IMR-90 (cell line): ENCODE measurements at regions not wholly inside any gene's neighbourhood (a gene's known extent, or its start where the extent isn't known, plus 50 kb on each side); places are given as distances from the start of the nearest gene placed in this dataset.

ENCODE experiments used
- ATAC-seq: fragments of 200-7000 bp; cut with Tn5 transposase; 2 replicates; pipeline ENCODE4 v1.9.1; 2020; ENCODE audit warnings: low read depth, mild to moderate bottlenecking, moderate library complexity
- BruUV-seq: library from RNA; stranded (reverse); fragments of 400-500 nt; replicated peaks from 2 replicates; lab custom pipeline; 2021; lab: Mats Ljungman, UMichigan
- CTCF ChIA-PET: fragments of 300-600 bp; formaldehyde crosslinking; extraction: SDS; loops from one replicate; lab custom pipeline; 2021; ENCODE audit warnings: antibody characterized with exemption; lab: Yijun Ruan, JAX
- POLR2A ChIA-PET: fragments of 300-600 bp; sonication (Branson Sonifier 250); formaldehyde crosslinking; loops from one replicate; lab custom pipeline; 2022; ENCODE audit warnings: antibody characterized with exemption; ENCODE audit not compliant: unreplicated experiment; lab: Charles Lee
- DNase-seq: peaks from one replicate; pipeline ENCODE4 v3.0.0; 2013
- H2AFZ ChIP-seq: replicated peaks from 2 replicates; pipeline ENCODE3; 2013; ENCODE audit warnings: low read length, mild to moderate bottlenecking; ENCODE audit not compliant: poor library complexity
- H2AK5ac ChIP-seq: 2 replicates; pipeline ENCODE4 v1.6.1; 2013; ENCODE audit warnings: low read depth, low read length, inconsistent platforms
- H2AK9ac ChIP-seq: replicated peaks from 2 replicates; pipeline ENCODE3; 2013; ENCODE audit warnings: mild to moderate bottlenecking, low read depth, low read length, moderate library complexity; ENCODE audit not compliant: poor library complexity
- H2BK120ac ChIP-seq: 2 replicates; pipeline ENCODE4 v1.6.1; 2013; ENCODE audit warnings: low read depth, low read length, inconsistent platforms
- H2BK15ac ChIP-seq: 3 replicates; pipeline ENCODE4 v1.6.1; 2013; ENCODE audit warnings: low read depth, low read length, inconsistent platforms
- H2BK20ac ChIP-seq: 2 replicates; pipeline ENCODE4 v1.6.1; 2013; ENCODE audit warnings: low read depth, mild to moderate bottlenecking, inconsistent platforms, low read length, moderate library complexity
- H2BK5ac ChIP-seq: 2 replicates; pipeline ENCODE4 v1.6.1; 2013; ENCODE audit warnings: mild to moderate bottlenecking, low read depth, low read length, inconsistent platforms; ENCODE audit not compliant: poor library complexity, severe bottlenecking
- H3K14ac ChIP-seq: replicated peaks from 2 replicates; pipeline ENCODE4 v1.6.1; 2013; ENCODE audit warnings: low read depth, low read length, inconsistent platforms
- H3K18ac ChIP-seq: 2 replicates; pipeline ENCODE4 v1.6.1; 2013; ENCODE audit warnings: low read depth, low read length, control low read depth
- H3K23ac ChIP-seq: 2 replicates; pipeline ENCODE4 v1.6.1; 2013; ENCODE audit warnings: low read depth, low read length, inconsistent platforms
- H3K27ac ChIP-seq: 2 replicates; pipeline ENCODE4 v1.5.1; 2013; ENCODE audit warnings: mild to moderate bottlenecking, control low read depth, low read length; ENCODE audit not compliant: insufficient read depth
- H3K27me3 ChIP-seq: 2 replicates; pipeline ENCODE4 v1.6.1; 2013; ENCODE audit warnings: low read length; ENCODE audit not compliant: control insufficient read depth, insufficient read depth
- H3K36me3 ChIP-seq: 2 replicates; pipeline ENCODE4 v1.6.1; 2013; ENCODE audit warnings: low read length, mixed read lengths; ENCODE audit not compliant: control insufficient read depth, insufficient read depth
- H3K4ac ChIP-seq: 2 replicates; pipeline ENCODE4 v1.6.1; 2013; ENCODE audit warnings: low read depth, low read length, inconsistent platforms
- H3K4me1 ChIP-seq: 2 replicates; pipeline ENCODE4 v1.6.1; 2013; ENCODE audit warnings: low read length, mixed read lengths; ENCODE audit not compliant: control insufficient read depth, insufficient read depth
- H3K4me2 ChIP-seq: 2 replicates; pipeline ENCODE4 v1.6.1; 2013; ENCODE audit warnings: low read depth, mild to moderate bottlenecking, control low read depth, low read length, moderate library complexity
- H3K4me3 ChIP-seq: 2 replicates; pipeline ENCODE4 v1.5.1; 2013; ENCODE audit warnings: low read depth, mild to moderate bottlenecking, control low read depth, low read length, moderate library complexity; ENCODE audit not compliant: insufficient read depth
- H3K56ac ChIP-seq: 2 replicates; pipeline ENCODE4 v1.6.1; 2013; ENCODE audit warnings: low read length, inconsistent platforms; ENCODE audit not compliant: insufficient read depth; ENCODE audit errors: extremely low read depth
- H3K79me1 ChIP-seq, 2 experiments: 2 replicates each; pipeline ENCODE4 v1.6.1; 2013; ENCODE audit warnings: low read length in 2 of 2, inconsistent platforms in 1 of 2, low read depth in 1 of 2
- H3K9ac ChIP-seq: 2 replicates; pipeline ENCODE4 v1.6.1; 2013; ENCODE audit warnings: low read depth, low read length, control low read depth
- H3K9me1 ChIP-seq: 2 replicates; pipeline ENCODE4 v1.6.1; 2013; ENCODE audit warnings: low read length, inconsistent platforms; ENCODE audit not compliant: insufficient read depth
- H3K9me3 ChIP-seq: 2 replicates; pipeline ENCODE4 v1.6.1; 2013; ENCODE audit warnings: low read length; ENCODE audit not compliant: control insufficient read depth, insufficient read depth
- H4K20me1 ChIP-seq: 2 replicates; pipeline ENCODE4 v1.6.1; 2013; ENCODE audit warnings: low read length, inconsistent platforms; ENCODE audit not compliant: insufficient read depth
- H4K5ac ChIP-seq: 2 replicates; pipeline ENCODE4 v1.6.1; 2013; ENCODE audit warnings: mild to moderate bottlenecking, low read depth, low read length, control low read depth
- H4K8ac ChIP-seq, 2 experiments: 2 replicates each; pipeline ENCODE4 v1.6.1; 2013; ENCODE audit warnings: low read depth in 2 of 2, low read length in 2 of 2, control low read depth in 1 of 2, inconsistent platforms in 1 of 2
- H4K91ac ChIP-seq: 2 replicates; pipeline ENCODE4 v1.6.1; 2013; ENCODE audit warnings: low read depth, low read length, inconsistent platforms; ENCODE audit not compliant: insufficient read depth
- BHLHE40 ChIP-seq: fragments of 150-350 bp; IDR thresholded peaks from 2 replicates; pipeline ENCODE4 v1.6.1; 2016; ENCODE audit warnings: mild to moderate bottlenecking, low read depth, low read length
- CEBPB ChIP-seq: IDR thresholded peaks from 2 replicates; pipeline ENCODE4 v1.6.1; 2012; ENCODE audit warnings: low read depth, low read length, improper control_type of control experiment
- CHD1 ChIP-seq: IDR thresholded peaks from 2 replicates; pipeline ENCODE4 v1.6.1; 2012; ENCODE audit warnings: low read depth, low read length, improper control_type of control experiment
- FOS ChIP-seq: fragments of 150-350 bp; IDR thresholded peaks from 2 replicates; pipeline ENCODE4 v1.6.1; 2016; ENCODE audit warnings: low read depth, low read length
- MAFK ChIP-seq: IDR thresholded peaks from 2 replicates; pipeline ENCODE4 v1.6.1; 2012; ENCODE audit warnings: low read depth, low read length, improper control_type of control experiment
- MAZ ChIP-seq: IDR thresholded peaks from 2 replicates; pipeline ENCODE4 v1.6.1; 2012; ENCODE audit warnings: low read depth, mild to moderate bottlenecking, low read length, improper control_type of control experiment, moderate library complexity, borderline replicate concordance
- MXI1 ChIP-seq: IDR thresholded peaks from 2 replicates; pipeline ENCODE4 v1.6.1; 2012; ENCODE audit warnings: low read depth, mild to moderate bottlenecking, low read length, moderate library complexity, borderline replicate concordance
- NFE2L2 ChIP-seq: fragments of 150-350 bp; IDR thresholded peaks from 2 replicates; pipeline ENCODE4 v1.6.1; 2016; ENCODE audit warnings: low read depth, mild to moderate bottlenecking, low read length
- POLR2A ChIP-seq: IDR thresholded peaks from 2 replicates; pipeline ENCODE4 v1.6.1; 2012; ENCODE audit warnings: mild to moderate bottlenecking, low read depth, low read length
- RAD21 ChIP-seq: IDR thresholded peaks from 2 replicates; pipeline ENCODE4 v1.6.1; 2012; ENCODE audit warnings: low read length, improper control_type of control experiment
- RCOR1 ChIP-seq: IDR thresholded peaks from 2 replicates; pipeline ENCODE4 v1.6.1; 2012; ENCODE audit warnings: mild to moderate bottlenecking, low read length, improper control_type of control experiment; ENCODE audit not compliant: insufficient replicate concordance
- RFX5 ChIP-seq: IDR thresholded peaks from 2 replicates; pipeline ENCODE4 v1.8.0; 2012; ENCODE audit warnings: low read depth, mild to moderate bottlenecking, low read length, moderate library complexity
- SMC3 ChIP-seq: fragments of 150-350 bp; IDR thresholded peaks from 2 replicates; pipeline ENCODE4 v1.6.1; 2016; ENCODE audit warnings: low read depth, mild to moderate bottlenecking, antibody characterized with exemption, low read length, moderate library complexity
- WGBS, 2 experiments: methylation state at CpG; one replicate each; pipeline versions ENCODE4 v1.1.5 to v1.1.7; 2013; ENCODE audit warnings: missing lambda C conversion rate in 2 of 2; ENCODE audit not compliant: insufficient read length in 1 of 2; ENCODE audit errors: extremely low coverage in 2 of 2; 5-methylcytosine and 5-hydroxymethylcytosine counted together
- dilution Hi-C: fragments of 300-500 bp; cut with HindIII; formaldehyde crosslinking; loops from one replicate; pipeline ENCODE4 v1.14.3; 2018; ENCODE audit warnings: low sequenced_read_pairs; ENCODE audit not compliant: unreplicated experiment
- in situ Hi-C: fragments of 300-500 bp; cut with MboI; formaldehyde crosslinking; loops from 3 replicates; pipeline ENCODE4 v1.14.3; 2019; ENCODE audit warnings: low sequenced_read_pairs, inconsistent platforms, mixed read lengths
- intact Hi-C: fragments of 100-400 bp; cut with micrococcal nuclease; formaldehyde crosslinking; loops from 2 replicates; pipeline ENCODE4 v1.10.0; 2022
- TF ChIP-seq, protein P1 (sequence below): fragments of 150-350 bp; IDR thresholded peaks from 2 replicates; pipeline ENCODE4 v1.6.1; 2016; ENCODE audit warnings: low read depth, mild to moderate bottlenecking, low read length, moderate library complexity, borderline replicate concordance
- TF ChIP-seq, protein P2 (sequence below): fragments of 150-350 bp; IDR thresholded peaks from 2 replicates; pipeline ENCODE4 v1.6.1; 2017; ENCODE audit warnings: mild to moderate bottlenecking, antibody characterized with exemption, low read length, low read depth
- TF ChIP-seq, protein P3 (sequence below): conservative IDR thresholded peaks from 2 replicates; pipeline ENCODE4 v1.5.1; 2012; ENCODE audit warnings: mild to moderate bottlenecking, low read depth, low read length, improper control_type of control experiment

DNA sequence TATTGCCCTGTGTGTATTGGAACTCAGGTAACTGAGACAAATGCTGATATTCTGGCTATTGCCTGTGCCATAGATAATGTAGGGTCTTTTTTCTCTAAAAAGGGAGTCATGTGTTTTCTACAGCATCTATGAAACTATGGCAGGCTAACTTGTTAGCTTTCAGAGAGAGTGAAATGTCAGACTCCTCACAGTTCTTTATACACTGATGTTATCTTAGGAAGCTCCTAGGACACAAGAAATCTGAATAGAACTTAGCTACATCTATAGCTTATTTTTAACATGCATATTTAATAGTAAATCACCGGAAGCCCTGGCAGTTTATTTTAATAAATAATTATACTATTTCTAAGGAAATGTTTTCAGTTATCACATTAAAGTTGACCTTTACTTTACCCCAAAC, 369.6 kb downstream of the NAF1 start:
- no TSS peak for BruUV-seq
- H2AK9ac ChIP-seq, result no peak overlapping the region
- H3K27ac ChIP-seq, result no peak overlapping the region
- no peak overlapping the region for H2BK20ac ChIP-seq
- DNase-seq (no peak), ATAC-seq (no peak)
- no peaks in the 10 kb centered on the region for H3K27me3 ChIP-seq
- no peak overlapping the region for H3K4me3 ChIP-seq
- no peaks in the 10 kb centered on the region for H3K79me1 ChIP-seq
- H3K14ac ChIP-seq, result no peak overlapping the region
- intact Hi-C loops (no loop called here), in situ Hi-C loops (no loop called here), dilution Hi-C loops (no loop called here)
- CTCF ChIA-PET, result no interaction called here
- no peak overlapping the region for H2BK120ac ChIP-seq
- H3K23ac ChIP-seq, result no peak overlapping the region
- H2AK5ac ChIP-seq, result no peak overlapping the region
- no peaks in the 10 kb centered on the region for H3K9me1 ChIP-seq
- H3K36me3 ChIP-seq, result no peaks in the 10 kb centered on the region
- H3K4ac ChIP-seq, result no peak overlapping the region
- H3K9ac ChIP-seq, result no peak overlapping the region
- no peak overlapping the region for H3K56ac ChIP-seq
- no peak overlapping the region for H4K8ac ChIP-seq
- H3K4me2 ChIP-seq, result no peak overlapping the region
- POLR2A ChIA-PET, result no interaction called here
- no peak overlapping the region for H2AFZ ChIP-seq
- H4K5ac ChIP-seq, result no peak overlapping the region
- no peaks in the 10 kb centered on the region for H4K20me1 ChIP-seq
- no peak overlapping the region for H4K91ac ChIP-seq
- TF ChIP-seq POLR2A (no peak), FOS (no peak), RAD21 (no peak), RFX5 (no peak), RCOR1 (no peak), CHD1 (no peak), NFE2L2 (no peak), MAFK (no peak), SMC3 (no peak), MXI1 (no peak), BHLHE40 (no peak), CEBPB (no peak), MAZ (no peak)
- TF ChIP-seq, protein P1, sequence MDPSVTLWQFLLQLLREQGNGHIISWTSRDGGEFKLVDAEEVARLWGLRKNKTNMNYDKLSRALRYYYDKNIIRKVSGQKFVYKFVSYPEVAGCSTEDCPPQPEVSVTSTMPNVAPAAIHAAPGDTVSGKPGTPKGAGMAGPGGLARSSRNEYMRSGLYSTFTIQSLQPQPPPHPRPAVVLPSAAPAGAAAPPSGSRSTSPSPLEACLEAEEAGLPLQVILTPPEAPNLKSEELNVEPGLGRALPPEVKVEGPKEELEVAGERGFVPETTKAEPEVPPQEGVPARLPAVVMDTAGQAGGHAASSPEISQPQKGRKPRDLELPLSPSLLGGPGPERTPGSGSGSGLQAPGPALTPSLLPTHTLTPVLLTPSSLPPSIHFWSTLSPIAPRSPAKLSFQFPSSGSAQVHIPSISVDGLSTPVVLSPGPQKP, result no peak
- TF ChIP-seq, protein P2, sequence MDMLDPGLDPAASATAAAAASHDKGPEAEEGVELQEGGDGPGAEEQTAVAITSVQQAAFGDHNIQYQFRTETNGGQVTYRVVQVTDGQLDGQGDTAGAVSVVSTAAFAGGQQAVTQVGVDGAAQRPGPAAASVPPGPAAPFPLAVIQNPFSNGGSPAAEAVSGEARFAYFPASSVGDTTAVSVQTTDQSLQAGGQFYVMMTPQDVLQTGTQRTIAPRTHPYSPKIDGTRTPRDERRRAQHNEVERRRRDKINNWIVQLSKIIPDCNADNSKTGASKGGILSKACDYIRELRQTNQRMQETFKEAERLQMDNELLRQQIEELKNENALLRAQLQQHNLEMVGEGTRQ, result no peak
- TF ChIP-seq, protein P3, sequence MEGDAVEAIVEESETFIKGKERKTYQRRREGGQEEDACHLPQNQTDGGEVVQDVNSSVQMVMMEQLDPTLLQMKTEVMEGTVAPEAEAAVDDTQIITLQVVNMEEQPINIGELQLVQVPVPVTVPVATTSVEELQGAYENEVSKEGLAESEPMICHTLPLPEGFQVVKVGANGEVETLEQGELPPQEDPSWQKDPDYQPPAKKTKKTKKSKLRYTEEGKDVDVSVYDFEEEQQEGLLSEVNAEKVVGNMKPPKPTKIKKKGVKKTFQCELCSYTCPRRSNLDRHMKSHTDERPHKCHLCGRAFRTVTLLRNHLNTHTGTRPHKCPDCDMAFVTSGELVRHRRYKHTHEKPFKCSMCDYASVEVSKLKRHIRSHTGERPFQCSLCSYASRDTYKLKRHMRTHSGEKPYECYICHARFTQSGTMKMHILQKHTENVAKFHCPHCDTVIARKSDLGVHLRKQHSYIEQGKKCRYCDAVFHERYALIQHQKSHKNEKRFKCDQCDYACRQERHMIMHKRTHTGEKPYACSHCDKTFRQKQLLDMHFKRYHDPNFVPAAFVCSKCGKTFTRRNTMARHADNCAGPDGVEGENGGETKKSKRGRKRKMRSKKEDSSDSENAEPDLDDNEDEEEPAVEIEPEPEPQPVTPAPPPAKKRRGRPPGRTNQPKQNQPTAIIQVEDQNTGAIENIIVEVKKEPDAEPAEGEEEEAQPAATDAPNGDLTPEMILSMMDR, result no peak
- no peak overlapping the region for H3K18ac ChIP-seq
- peaks cover 3% of the 10 kb centered on the region for H3K9me3 ChIP-seq
- WGBS, 2 experiments, result no CpG with 5 or more reads among the region's 1 CpG
- no peak overlapping the region for H2BK15ac ChIP-seq
- no peaks in the 10 kb centered on the region for H3K4me1 ChIP-seq
- no peak overlapping the region for H2BK5ac ChIP-seq
